ENCODE measurements at regions not wholly inside any gene's neighbourhood (a gene's known extent, or its start where the extent isn't known, plus 50 kb on each side); places are given as distances from the start of the nearest gene placed in this dataset.
A peak's percentile ranks its signal among the peaks of the same experiment; 100 is the strongest.

- no peak overlapping the region for H3K9ac ChIP-seq (ENCODE audit: low read length)
- Mint-ChIP-seq H3K9me3 (ENCODE audit: insufficient read depth) (no peaks in the 10 kb centered on the region), H3K27ac (no peak overlapping the region), H3K27me3 (no peaks in the 10 kb centered on the region), H3K4me3 (no peak overlapping the region), H3K4me1 (peaks cover 22% of the 10 kb centered on the region)
- WGBS (ENCODE audit: insufficient coverage) = no CpG with 5 or more reads among the region's 4 CpGs
- TF ChIP-seq CTCF (IDR thresholded peaks at IDR 0.05) (no peak), EZH2 (IDR thresholded peaks at IDR 0.05; ENCODE audit: borderline replicate concordance, insufficient read depth, low read depth, low read length, poor library complexity, severe bottlenecking) (no peak)
- intact Hi-C loops (cut with micrococcal nuclease) = no loop called here
- no peak overlapping the region for H3K4me2 ChIP-seq (replicated peaks; ENCODE audit: low read depth, low read length, poor library complexity, severe bottlenecking)
- no peak overlapping the region for H3K4me3 ChIP-seq (ENCODE audit: control extremely low read depth in 1 of 5, extremely low read depth in 1 of 5, insufficient read depth in 1 of 5, low read depth in 2 of 5, low read length in 4 of 5)
- H3K9me3 ChIP-seq (ENCODE audit: control extremely low read depth in 1 of 3, control insufficient read depth in 2 of 3, insufficient read depth in 1 of 3, low read length in 2 of 3) = no peaks in the 10 kb centered on the region
- no peaks in the 10 kb centered on the region for H4K20me1 ChIP-seq (ENCODE audit: control insufficient read depth, insufficient read depth, low read length, poor library complexity, severe bottlenecking)
- H3K27ac ChIP-seq (ENCODE audit: low read length in 2 of 2) = no peak overlapping the region
- no peaks in the 10 kb centered on the region for H3K36me3 ChIP-seq (replicated peaks in 1 of 2; ENCODE audit: control extremely low read depth in 1 of 2, control insufficient read depth in 1 of 2, extremely low read depth in 1 of 2, insufficient read depth in 2 of 2, low read length in 1 of 2)
- DNase-seq (no peak), ATAC-seq (ENCODE audit: low read depth) (no peak)
- CTCF ChIA-PET = interaction anchor here (0.5 kb wide), 1 partner anchor 40 kb away, joined by 3 read pairs; no protein-coding TSS in a partner anchor
- no peak overlapping the region for H2AFZ ChIP-seq (ENCODE audit: insufficient read depth, low read depth, low read length, poor library complexity, severe bottlenecking)
- peaks cover 19 to 20% of the 10 kb centered on the region in 2 donors for H3K4me1 ChIP-seq (ENCODE audit: control insufficient read depth in 2 of 2, insufficient read depth in 2 of 2, low read length in 2 of 2)
- H3K27me3 ChIP-seq (replicated peaks in 1 of 4; ENCODE audit: control extremely low read depth in 1 of 4, control insufficient read depth in 3 of 4, insufficient read depth in 4 of 4, low read length in 3 of 4) = no peaks in the 10 kb centered on the region
- H3K79me2 ChIP-seq (ENCODE audit: control insufficient read depth, insufficient read depth, low read length) = no peaks in the 10 kb centered on the region
- POLR2A ChIA-PET = no interaction called here
Observed at GRCh38 chr5:68411161-68411560, 195.6 kb downstream of the PIK3R1 start.

GRCh38 chr5:68415177-68416085 lies 199.9 kb downstream of the PIK3R1 start:
- DNase-seq (no peak), ATAC-seq (ENCODE audit: low read depth) (no peak)
- no peak overlapping the region for H3K4me3 ChIP-seq (ENCODE audit: control extremely low read depth in 1 of 5, extremely low read depth in 1 of 5, insufficient read depth in 1 of 5, low read depth in 2 of 5, low read length in 4 of 5)
- no CpG with 5 or more reads among the region's 4 CpGs for WGBS (ENCODE audit: insufficient coverage)
- H3K79me2 ChIP-seq (ENCODE audit: control insufficient read depth, insufficient read depth, low read length) = no peaks in the 10 kb centered on the region
- Mint-ChIP-seq H3K4me3 (no peak overlapping the region), H3K4me1 (peaks cover 8% of the 10 kb centered on the region), H3K27ac (no peak overlapping the region), H3K9me3 (ENCODE audit: insufficient read depth) (no peaks in the 10 kb centered on the region), H3K27me3 (no peaks in the 10 kb centered on the region)
- H2AFZ ChIP-seq (ENCODE audit: insufficient read depth, low read depth, low read length, poor library complexity, severe bottlenecking) = peak overlapping the region; percentile 24
- no peaks in the 10 kb centered on the region for H3K36me3 ChIP-seq (replicated peaks in 1 of 2; ENCODE audit: control extremely low read depth in 1 of 2, control insufficient read depth in 1 of 2, extremely low read depth in 1 of 2, insufficient read depth in 2 of 2, low read length in 1 of 2)
- no peak overlapping the region for H3K9ac ChIP-seq (ENCODE audit: low read length)
- no peaks in the 10 kb centered on the region for H4K20me1 ChIP-seq (ENCODE audit: control insufficient read depth, insufficient read depth, low read length, poor library complexity, severe bottlenecking)
- H3K4me2 ChIP-seq (replicated peaks; ENCODE audit: low read depth, low read length, poor library complexity, severe bottlenecking) = no peak overlapping the region
- intact Hi-C loops (cut with micrococcal nuclease) = no loop called here
- no peak for TF ChIP-seq EZH2 (IDR thresholded peaks at IDR 0.05; ENCODE audit: borderline replicate concordance, insufficient read depth, low read depth, low read length, poor library complexity, severe bottlenecking)
- no peak for TF ChIP-seq CTCF (IDR thresholded peaks at IDR 0.05)
- peaks cover 0 to 3% (median 0%) of the 10 kb centered on the region in 4 experiments for H3K27me3 ChIP-seq (replicated peaks in 1 of 4; ENCODE audit: control extremely low read depth in 1 of 4, control insufficient read depth in 3 of 4, insufficient read depth in 4 of 4, low read length in 3 of 4)
- no peaks in the 10 kb centered on the region for H3K9me3 ChIP-seq (ENCODE audit: control extremely low read depth in 1 of 3, control insufficient read depth in 2 of 3, insufficient read depth in 1 of 3, low read length in 2 of 3)
- H3K27ac ChIP-seq (ENCODE audit: low read length in 2 of 2) = no peak overlapping the region
- ChIA-PET CTCF (no interaction called here), POLR2A (no interaction called here)
- H3K4me1 ChIP-seq (ENCODE audit: control insufficient read depth in 2 of 2, insufficient read depth in 2 of 2, low read length in 2 of 2) = peaks cover 4 to 6% of the 10 kb centered on the region in 2 donors
